Type B pancreatic cell (in vitro differentiated cells): ENCODE measurements at regions not wholly inside any gene's neighbourhood (a gene's known extent, or its start where the extent isn't known, plus 50 kb on each side); places are given as distances from the start of the nearest gene placed in this dataset.

Experiments
- DNase-seq: peaks from one replicate; pipeline ENCODE4 v3.0.0; 2021; ENCODE audit warnings: mixed read lengths; ENCODE audit not compliant: unreplicated experiment; ENCODE audit errors: extremely low spot score
- H3K27ac Mint-ChIP-seq: 2 replicates; pipeline ENCODE4 v1.8.0; 2021; ENCODE audit warnings: mild to moderate bottlenecking, mixed read lengths
- H3K27me3 Mint-ChIP-seq: 2 replicates; pipeline ENCODE4 v1.8.0; 2021; ENCODE audit warnings: mixed read lengths
- H3K36me3 Mint-ChIP-seq: 2 replicates; pipeline ENCODE4 v1.8.0; 2021; ENCODE audit warnings: mixed read lengths
- H3K4me1 Mint-ChIP-seq: one replicate; pipeline ENCODE4 v1.8.0; 2021; ENCODE audit warnings: mixed read lengths; ENCODE audit not compliant: unreplicated experiment
- H3K4me3 Mint-ChIP-seq: 2 replicates; pipeline ENCODE4 v1.8.0; 2021; ENCODE audit warnings: mild to moderate bottlenecking, mixed read lengths
- H3K9me3 Mint-ChIP-seq: 2 replicates; pipeline ENCODE4 v1.8.0; 2021; ENCODE audit warnings: mixed read lengths
- CTCF ChIP-seq: fragments of 200-600 bp; sonication (generic); conservative IDR thresholded peaks from 2 replicates; pipeline ENCODE4 v1.5.0; 2021; ENCODE audit warnings: antibody characterized with exemption, mild to moderate bottlenecking

- TF ChIP-seq CTCF = no peak
- H3K9me3 Mint-ChIP-seq = no peaks in the 10 kb centered on the region
- DNase-seq = no peak
- no peaks in the 10 kb centered on the region for H3K4me1 Mint-ChIP-seq
- no peak overlapping the region for H3K4me3 Mint-ChIP-seq
- H3K36me3 Mint-ChIP-seq = no peaks in the 10 kb centered on the region
- no peaks in the 10 kb centered on the region for H3K27me3 Mint-ChIP-seq
- no peak overlapping the region for H3K27ac Mint-ChIP-seq
Observed at GRCh38 chr2:191601060-191601459, 76.9 kb upstream of the NABP1 start.

GRCh38 chr2:191604154-191604553 lies 73.8 kb upstream of the NABP1 start:
- no peaks in the 10 kb centered on the region for H3K36me3 Mint-ChIP-seq
- H3K9me3 Mint-ChIP-seq = no peaks in the 10 kb centered on the region
- H3K4me3 Mint-ChIP-seq = no peak overlapping the region
- no peaks in the 10 kb centered on the region for H3K27me3 Mint-ChIP-seq
- H3K4me1 Mint-ChIP-seq = no peaks in the 10 kb centered on the region
- no peak for TF ChIP-seq CTCF
- DNase-seq = no peak
- H3K27ac Mint-ChIP-seq = no peak overlapping the region

- Mint-ChIP-seq H3K36me3 (no peaks in the 10 kb centered on the region), H3K4me1 (no peaks in the 10 kb centered on the region), H3K27ac (no peak overlapping the region), H3K9me3 (no peaks in the 10 kb centered on the region), H3K4me3 (no peak overlapping the region), H3K27me3 (no peaks in the 10 kb centered on the region)
- no peak for DNase-seq
- no peak for TF ChIP-seq CTCF
Observed at GRCh38 chr2:191607096-191607495, 70.8 kb upstream of the NABP1 start.

GRCh38 chr2:191610756-191611155 lies 67.2 kb upstream of the NABP1 start:
- Mint-ChIP-seq H3K27ac (no peak overlapping the region), H3K4me1 (no peaks in the 10 kb centered on the region), H3K36me3 (no peaks in the 10 kb centered on the region), H3K9me3 (no peaks in the 10 kb centered on the region), H3K4me3 (no peak overlapping the region), H3K27me3 (no peaks in the 10 kb centered on the region)
- TF ChIP-seq CTCF = no peak
- no peak for DNase-seq

- no peak for TF ChIP-seq CTCF
- no peak overlapping the region for H3K27ac Mint-ChIP-seq
- no peaks in the 10 kb centered on the region for H3K4me1 Mint-ChIP-seq
- no peak overlapping the region for H3K4me3 Mint-ChIP-seq
- H3K36me3 Mint-ChIP-seq = no peaks in the 10 kb centered on the region
- H3K27me3 Mint-ChIP-seq = no peaks in the 10 kb centered on the region
- no peaks in the 10 kb centered on the region for H3K9me3 Mint-ChIP-seq
- DNase-seq = no peak
Observed at GRCh38 chr2:191611614-191612013, 66.3 kb upstream of the NABP1 start.

GRCh38 chr2:191612496-191612895 lies 65.4 kb upstream of the NABP1 start:
- H3K4me3 Mint-ChIP-seq = no peak overlapping the region
- no peaks in the 10 kb centered on the region for H3K36me3 Mint-ChIP-seq
- no peaks in the 10 kb centered on the region for H3K4me1 Mint-ChIP-seq
- no peaks in the 10 kb centered on the region for H3K27me3 Mint-ChIP-seq
- no peak for DNase-seq
- no peak overlapping the region for H3K27ac Mint-ChIP-seq
- no peak for TF ChIP-seq CTCF
- H3K9me3 Mint-ChIP-seq = no peaks in the 10 kb centered on the region
